ENCODE measurements at regions not wholly inside any gene's neighbourhood (a gene's known extent, or its start where the extent isn't known, plus 50 kb on each side); places are given as distances from the start of the nearest gene placed in this dataset.

GRCh38 chr12:61857968-61858367, 402.2 kb upstream of the USP15 start:
- TF ChIP-seq CTCF (IDR thresholded peaks at IDR 0.05; ENCODE audit: low read depth, low read length) (no peak), EZH2phosphoT487 (IDR thresholded peaks at IDR 0.05; ENCODE audit: low read depth) (no peak)

Measured in OCI-LY3 (cell line).